H9 (cell line): ENCODE measurements at regions not wholly inside any gene's neighbourhood (a gene's known extent, or its start where the extent isn't known, plus 50 kb on each side); places are given as distances from the start of the nearest gene placed in this dataset.

ENCODE experiments used
- DNase-seq: peaks from one replicate; pipeline ENCODE4 v3.0.0-alpha.2; 2017
- H2AFZ ChIP-seq: one replicate; pipeline ENCODE4 v1.6.1; 2013; ENCODE audit warnings: mild to moderate bottlenecking, low read length, control low read depth, moderate library complexity
- H2AK5ac ChIP-seq: 2 replicates; pipeline ENCODE4 v1.6.1; 2013; ENCODE audit warnings: low read length, control low read depth, mixed read lengths; ENCODE audit not compliant: insufficient read length
- H2BK120ac ChIP-seq: one replicate; pipeline ENCODE4 v1.6.1; 2013; ENCODE audit warnings: low read depth, mild to moderate bottlenecking, low read length, control low read depth, inconsistent platforms; ENCODE audit not compliant: poor library complexity, severe bottlenecking
- H2BK12ac ChIP-seq: 2 replicates; pipeline ENCODE4 v1.6.1; 2013; ENCODE audit warnings: low read length, control low read depth, mixed read lengths, low read depth; ENCODE audit not compliant: insufficient read length
- H2BK15ac ChIP-seq: 2 replicates; pipeline ENCODE4 v1.6.1; 2013; ENCODE audit warnings: low read depth, low read length, control low read depth
- H2BK20ac ChIP-seq: one replicate; pipeline ENCODE4 v1.6.1; 2013; ENCODE audit warnings: low read depth, mild to moderate bottlenecking, low read length, control low read depth, inconsistent platforms; ENCODE audit not compliant: poor library complexity, severe bottlenecking
- H2BK5ac ChIP-seq: 2 replicates; pipeline ENCODE4 v1.6.1; 2013; ENCODE audit warnings: low read length, control low read depth, mixed read lengths; ENCODE audit not compliant: insufficient read length
- H3K14ac ChIP-seq: 2 replicates; pipeline ENCODE4 v1.6.1; 2013; ENCODE audit warnings: low read length, control low read depth; ENCODE audit not compliant: insufficient read depth
- H3K18ac ChIP-seq: 2 replicates; pipeline ENCODE4 v1.6.1; 2013; ENCODE audit warnings: low read depth, mild to moderate bottlenecking, mixed read lengths, low read length, control low read depth; ENCODE audit not compliant: insufficient read length
- H3K23ac ChIP-seq: 2 replicates; pipeline ENCODE4 v1.6.1; 2013; ENCODE audit warnings: low read length, control low read depth, mixed read lengths, low read depth; ENCODE audit not compliant: insufficient read length
- H3K23me2 ChIP-seq: 2 replicates; pipeline ENCODE4 v1.6.1; 2013; ENCODE audit warnings: low read depth, mild to moderate bottlenecking, mixed read lengths, low read length, control low read depth; ENCODE audit not compliant: insufficient read length, poor library complexity, severe bottlenecking
- H3K27ac ChIP-seq: 2 replicates; pipeline ENCODE4 v1.5.1; 2013; ENCODE audit warnings: low read length, control low read depth, mixed read lengths, low read depth; ENCODE audit not compliant: insufficient read length
- H3K27me3 ChIP-seq: 2 replicates; pipeline ENCODE4 v1.6.1; 2013; ENCODE audit warnings: low read length, control low read depth, inconsistent platforms; ENCODE audit not compliant: insufficient read depth
- H3K4ac ChIP-seq: 2 replicates; pipeline ENCODE4 v1.6.1; 2013; ENCODE audit warnings: low read depth, mild to moderate bottlenecking, control low read depth, inconsistent platforms, low read length, moderate library complexity
- H3K4me1 ChIP-seq: 2 replicates; pipeline ENCODE4 v1.6.1; 2013; ENCODE audit warnings: low read length, control low read depth, inconsistent platforms; ENCODE audit not compliant: insufficient read depth
- H3K4me2 ChIP-seq: 2 replicates; pipeline ENCODE4 v1.6.1; 2013; ENCODE audit warnings: low read length, control low read depth, mixed read lengths; ENCODE audit not compliant: insufficient read length, insufficient read depth
- H3K56ac ChIP-seq: 2 replicates; pipeline ENCODE4 v1.6.1; 2013; ENCODE audit warnings: low read depth, mild to moderate bottlenecking, mixed read lengths, low read length, control low read depth; ENCODE audit not compliant: insufficient read length
- H3K79me1 ChIP-seq: 2 replicates; pipeline ENCODE4 v1.6.1; 2013; ENCODE audit warnings: low read depth, mild to moderate bottlenecking, moderate library complexity, low read length, control low read depth, inconsistent platforms; ENCODE audit not compliant: insufficient read depth, poor library complexity, severe bottlenecking
- H3K79me2 ChIP-seq: 2 replicates; pipeline ENCODE4 v1.6.1; 2013; ENCODE audit warnings: low read length, control low read depth, inconsistent platforms; ENCODE audit not compliant: insufficient read depth
- H3K9ac ChIP-seq: 2 replicates; pipeline ENCODE4 v1.6.1; 2013; ENCODE audit warnings: low read length, control low read depth, mixed read lengths; ENCODE audit not compliant: insufficient read length; ENCODE audit errors: extremely low read depth
- H3K9me3 ChIP-seq: one replicate; pipeline ENCODE4 v1.6.1; 2013; ENCODE audit warnings: low read depth, low read length, inconsistent platforms; ENCODE audit not compliant: control insufficient read depth
- H3T11ph ChIP-seq: one replicate; pipeline ENCODE4 v1.6.1; 2013; ENCODE audit warnings: mild to moderate bottlenecking, low read length, control low read depth, inconsistent platforms
- H4K20me1 ChIP-seq: one replicate; pipeline ENCODE4 v1.6.1; 2013; ENCODE audit not compliant: control insufficient read depth, insufficient read length, insufficient read depth
- H4K5ac ChIP-seq: 2 replicates; pipeline ENCODE4 v1.6.1; 2013; ENCODE audit warnings: low read depth, mild to moderate bottlenecking, mixed read lengths, low read length, control low read depth; ENCODE audit not compliant: insufficient read length
- H4K8ac ChIP-seq: replicated peaks from 2 replicates; pipeline ENCODE4 v1.6.1; 2013; ENCODE audit warnings: low read length, control low read depth, mixed read lengths, low read depth; ENCODE audit not compliant: insufficient read length
- H4K91ac ChIP-seq: 2 replicates; pipeline ENCODE4 v1.6.1; 2013; ENCODE audit warnings: low read depth, mild to moderate bottlenecking, moderate library complexity, mixed read lengths, low read length, control low read depth; ENCODE audit not compliant: insufficient read length
- H3K27ac Mint-ChIP-seq, 3 experiments: 2 replicates in 2 of 3; 3 replicates in 1 of 3; pipeline ENCODE4 v1.8.0; 2020 to 2021; ENCODE audit warnings: mixed read lengths in 3 of 3, mild to moderate bottlenecking in 1 of 3, moderate library complexity in 1 of 3
- H3K27me3 Mint-ChIP-seq: 2 replicates; pipeline ENCODE4 v1.8.0; 2021; ENCODE audit warnings: low read depth, mild to moderate bottlenecking, moderate library complexity, mixed read lengths
- H3K36me3 Mint-ChIP-seq, 3 experiments: 2 replicates in 2 of 3; 3 replicates in 1 of 3; pipeline ENCODE4 v1.8.0; 2020 to 2021; ENCODE audit warnings: low read depth in 3 of 3, mixed read lengths in 3 of 3; ENCODE audit not compliant: insufficient read depth in 1 of 3
- H3K4me1 Mint-ChIP-seq, 2 experiments: 2 replicates each; pipeline ENCODE4 v1.8.0; 2020; ENCODE audit warnings: mixed read lengths in 2 of 2
- H3K4me3 Mint-ChIP-seq, 2 experiments: 2 replicates in 1 of 2; 3 replicates in 1 of 2; pipeline ENCODE4 v1.8.0; 2020 to 2021; ENCODE audit warnings: mild to moderate bottlenecking in 2 of 2, mixed read lengths in 2 of 2, moderate library complexity in 1 of 2
- H3K9me3 Mint-ChIP-seq, 2 experiments: 2 replicates in 1 of 2; 3 replicates in 1 of 2; pipeline ENCODE4 v1.8.0; 2020; ENCODE audit warnings: mild to moderate bottlenecking in 2 of 2, mixed read lengths in 2 of 2, moderate library complexity in 1 of 2
- WGBS: extraction: QIAGEN DNeasy Blood & Tissue Kit; methylation state at CpG from one replicate; pipeline ENCODE4 v1.1.7; 2013; ENCODE audit warnings: missing lambda C conversion rate, low lambda C conversion rate, mixed read lengths; ENCODE audit not compliant: insufficient read length; ENCODE audit errors: extremely low coverage; 5-methylcytosine and 5-hydroxymethylcytosine counted together
- TF ChIP-seq, protein P1 (sequence below): fragments of 200-600 bp; sonication (generic); conservative IDR thresholded peaks from 3 replicates; pipeline ENCODE4 v1.8.0; 2021; ENCODE audit warnings: antibody characterized with exemption, mild to moderate bottlenecking

DNA sequence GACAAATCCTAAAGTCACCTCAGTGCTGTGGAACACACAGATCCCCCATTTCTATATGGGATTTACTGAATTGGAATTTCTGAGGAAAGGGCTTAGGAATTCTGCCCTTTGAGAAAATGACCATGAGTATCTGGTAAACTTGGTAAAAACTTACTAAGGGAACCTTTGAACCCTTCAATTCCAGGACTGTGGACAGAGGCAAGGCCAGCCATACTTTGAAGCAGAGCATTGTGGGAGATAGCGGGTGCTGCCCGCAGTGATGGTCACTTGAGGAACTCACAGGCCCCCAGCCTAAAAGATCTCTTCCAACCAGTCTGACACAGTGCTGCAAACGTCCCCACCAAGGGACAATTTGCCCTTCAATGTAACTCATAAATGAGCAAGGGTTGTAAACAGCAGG, 61.4 kb downstream of the IRX6 start:
- no peak overlapping the region for H2BK5ac ChIP-seq
- H3K79me2 ChIP-seq, result no peaks in the 10 kb centered on the region
- no peak overlapping the region for H2BK20ac ChIP-seq
- no peak overlapping the region for H2BK12ac ChIP-seq
- no peak overlapping the region for H4K8ac ChIP-seq
- no peak overlapping the region for H4K91ac ChIP-seq
- H3K14ac ChIP-seq, result no peak overlapping the region
- Mint-ChIP-seq H3K27me3 (no peaks in the 10 kb centered on the region), H3K9me3 (no peaks in the 10 kb centered on the region; a peak in 1 of 5 replicates), H3K4me1 (peaks cover 26 to 28% of the 10 kb centered on the region in 2 experiments), H3K4me3 (no peak overlapping the region), H3K36me3 (no peaks in the 10 kb centered on the region), H3K27ac (no peak overlapping the region)
- H2BK15ac ChIP-seq, result no peak overlapping the region
- H4K20me1 ChIP-seq, result no peaks in the 10 kb centered on the region
- H2AK5ac ChIP-seq, result no peak overlapping the region
- H4K5ac ChIP-seq, result no peak overlapping the region
- no peak overlapping the region for H3T11ph ChIP-seq
- no peaks in the 10 kb centered on the region for H3K23me2 ChIP-seq
- WGBS, result no CpG with 5 or more reads among the region's 3 CpGs
- H3K79me1 ChIP-seq, result no peaks in the 10 kb centered on the region
- H2BK120ac ChIP-seq, result no peak overlapping the region
- H3K56ac ChIP-seq, result no peak overlapping the region
- no peak for DNase-seq
- no peaks in the 10 kb centered on the region for H3K27me3 ChIP-seq
- no peak overlapping the region for H3K27ac ChIP-seq
- H3K4me2 ChIP-seq, result no peak overlapping the region
- no peak overlapping the region for H3K4ac ChIP-seq
- H3K9me3 ChIP-seq, result no peaks in the 10 kb centered on the region
- peaks cover 8% of the 10 kb centered on the region; the same call in 1 of the 2 replicates for H3K4me1 ChIP-seq
- no peak overlapping the region for H3K9ac ChIP-seq
- H2AFZ ChIP-seq, result no peak overlapping the region
- no peak overlapping the region for H3K23ac ChIP-seq
- no peak overlapping the region for H3K18ac ChIP-seq
- TF ChIP-seq, protein P1, sequence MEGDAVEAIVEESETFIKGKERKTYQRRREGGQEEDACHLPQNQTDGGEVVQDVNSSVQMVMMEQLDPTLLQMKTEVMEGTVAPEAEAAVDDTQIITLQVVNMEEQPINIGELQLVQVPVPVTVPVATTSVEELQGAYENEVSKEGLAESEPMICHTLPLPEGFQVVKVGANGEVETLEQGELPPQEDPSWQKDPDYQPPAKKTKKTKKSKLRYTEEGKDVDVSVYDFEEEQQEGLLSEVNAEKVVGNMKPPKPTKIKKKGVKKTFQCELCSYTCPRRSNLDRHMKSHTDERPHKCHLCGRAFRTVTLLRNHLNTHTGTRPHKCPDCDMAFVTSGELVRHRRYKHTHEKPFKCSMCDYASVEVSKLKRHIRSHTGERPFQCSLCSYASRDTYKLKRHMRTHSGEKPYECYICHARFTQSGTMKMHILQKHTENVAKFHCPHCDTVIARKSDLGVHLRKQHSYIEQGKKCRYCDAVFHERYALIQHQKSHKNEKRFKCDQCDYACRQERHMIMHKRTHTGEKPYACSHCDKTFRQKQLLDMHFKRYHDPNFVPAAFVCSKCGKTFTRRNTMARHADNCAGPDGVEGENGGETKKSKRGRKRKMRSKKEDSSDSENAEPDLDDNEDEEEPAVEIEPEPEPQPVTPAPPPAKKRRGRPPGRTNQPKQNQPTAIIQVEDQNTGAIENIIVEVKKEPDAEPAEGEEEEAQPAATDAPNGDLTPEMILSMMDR, result no peak
